CD4-positive, alpha-beta memory T cell (primary cell): ENCODE measurements at regions not wholly inside any gene's neighbourhood (a gene's known extent, or its start where the extent isn't known, plus 50 kb on each side); places are given as distances from the start of the nearest gene placed in this dataset.
A peak's percentile ranks its signal among the peaks of the same experiment; 100 is the strongest.
"Not testable (repeated sequence)": the region's sequence is repeated elsewhere in the genome, so short reads cannot be mapped to it uniquely, and the experiment has no call there.

Source experiments
- CTCF ChIA-PET: fragments of 350-600 bp; sonication (Branson Sonifier 250); formaldehyde crosslinking; loops from one replicate; lab custom pipeline; 2021; ENCODE audit warnings: inconsistent platforms; ENCODE audit not compliant: partially characterized antibody; lab: Charles Lee
- POLR2A ChIA-PET: fragments of 350-600 bp; sonication (Branson Sonifier 250); formaldehyde crosslinking; loops from one replicate; lab custom pipeline; 2021; ENCODE audit not compliant: partially characterized antibody; lab: Charles Lee
- DNase-seq, 5 donors: peaks; one replicate each; pipeline versions ENCODE4 v3.0.0 to v3.0.0-alpha.2; 2020 to 2022; ENCODE audit warnings: mixed read lengths in 1 of 5
- H3K27ac ChIP-seq: one replicate; pipeline ENCODE4 v1.7.0; 2013; ENCODE audit warnings: low read depth, low read length
- H3K27me3 ChIP-seq: 2 replicates; pipeline ENCODE4 v1.7.0; 2013; ENCODE audit warnings: mild to moderate bottlenecking, low read length, moderate library complexity; ENCODE audit not compliant: insufficient read depth
- H3K36me3 ChIP-seq: 2 replicates; pipeline ENCODE4 v1.7.0; 2013; ENCODE audit warnings: mild to moderate bottlenecking, low read length, moderate library complexity; ENCODE audit not compliant: insufficient read depth
- H3K4me1 ChIP-seq: 2 replicates; pipeline ENCODE4 v1.7.0; 2013; ENCODE audit warnings: mild to moderate bottlenecking, low read length, moderate library complexity; ENCODE audit not compliant: insufficient read depth
- H3K4me3 ChIP-seq, 2 donors: one replicate each; pipeline ENCODE4 v1.7.0; 2013; ENCODE audit warnings: low read length in 2 of 2, mild to moderate bottlenecking in 1 of 2
- H3K9me3 ChIP-seq, 2 donors: one replicate each; pipeline ENCODE4 v1.7.0; 2013; ENCODE audit warnings: low read length in 2 of 2, control low read depth in 1 of 2; ENCODE audit not compliant: control insufficient read depth in 1 of 2
- H3K27ac Mint-ChIP-seq, 7 donors: one replicate each; pipeline ENCODE4 v1.8.0; 2020 to 2021; ENCODE audit warnings: mixed read lengths in 7 of 7, mild to moderate bottlenecking in 6 of 7, inconsistent platforms in 3 of 7, moderate library complexity in 3 of 7
- H3K27me3 Mint-ChIP-seq, 2 donors: one replicate each; pipeline ENCODE4 v1.8.0; 2020 to 2021; ENCODE audit warnings: mixed read lengths in 2 of 2
- H3K36me3 Mint-ChIP-seq, 2 donors: one replicate each; pipeline ENCODE4 v1.8.0; 2020 to 2021; ENCODE audit warnings: mixed read lengths in 2 of 2, inconsistent platforms in 1 of 2, mild to moderate bottlenecking in 1 of 2
- H3K4me1 Mint-ChIP-seq, 4 donors: one replicate each; pipeline ENCODE4 v1.8.0; 2020 to 2021; ENCODE audit warnings: mixed read lengths in 4 of 4, mild to moderate bottlenecking in 1 of 4
- H3K4me3 Mint-ChIP-seq, 8 donors: one replicate each; pipeline ENCODE4 v1.8.0; 2020 to 2021; ENCODE audit warnings: mixed read lengths in 8 of 8, mild to moderate bottlenecking in 7 of 8, moderate library complexity in 6 of 8, inconsistent platforms in 3 of 8
- H3K9me3 Mint-ChIP-seq, 8 donors: one replicate each; pipeline ENCODE4 v1.8.0; 2020 to 2021; ENCODE audit warnings: mixed read lengths in 8 of 8, mild to moderate bottlenecking in 5 of 8, inconsistent platforms in 3 of 8, moderate library complexity in 1 of 8
- intact Hi-C: fragments of 100-400 bp; cut with micrococcal nuclease; formaldehyde crosslinking; loops from one replicate; pipeline ENCODE4 v1.15.1; 2023

GRCh38 chrX:46198858-46199257 is 346.4 kb downstream of the ZNF674 start:
- no peaks in the 10 kb centered on the region for H3K27me3 ChIP-seq
- H3K9me3 ChIP-seq, result no peaks in the 10 kb centered on the region
- Mint-ChIP-seq H3K36me3 (no peaks in the 10 kb centered on the region), H3K9me3 (peaks cover 0 to 9% (median 7%) of the 10 kb centered on the region in 8 donors), H3K27me3 (no peaks in the 10 kb centered on the region), H3K4me1 (peaks cover 0 to 5% (median 3%) of the 10 kb centered on the region in 4 donors), H3K4me3 (no peak overlapping the region), H3K27ac (no peak overlapping the region)
- ChIA-PET POLR2A (no interaction called here), CTCF (no interaction called here)
- no peak overlapping the region for H3K4me3 ChIP-seq
- DNase-seq, result no peak
- intact Hi-C loops, result no loop called here
- no peaks in the 10 kb centered on the region for H3K4me1 ChIP-seq
- H3K27ac ChIP-seq, result no peak overlapping the region
- H3K36me3 ChIP-seq, result no peaks in the 10 kb centered on the region

DNA sequence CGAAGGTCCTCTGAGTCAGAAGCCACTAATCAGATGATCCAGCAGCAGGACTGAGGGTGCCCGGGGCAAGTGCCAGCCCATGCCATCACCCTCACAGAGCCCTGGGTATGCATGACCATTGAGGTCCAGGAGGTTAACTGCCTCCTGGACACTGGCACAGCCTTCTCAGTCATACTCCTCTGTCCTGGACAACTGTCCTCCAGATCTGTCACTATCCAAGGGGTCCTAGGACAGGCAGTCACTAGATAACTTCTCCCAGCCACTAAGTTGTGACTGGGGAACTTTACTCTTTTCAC is 358.5 kb downstream of the ZNF674 start:
- H3K36me3 Mint-ChIP-seq, intact Hi-C loops, H3K27me3 Mint-ChIP-seq, H3K4me3 Mint-ChIP-seq, H3K36me3 ChIP-seq, POLR2A ChIA-PET, DNase-seq, H3K4me3 ChIP-seq, H3K9me3 Mint-ChIP-seq, H3K4me1 Mint-ChIP-seq, H3K27me3 ChIP-seq, H3K27ac ChIP-seq, H3K27ac Mint-ChIP-seq, CTCF ChIA-PET, H3K9me3 ChIP-seq, H3K4me1 ChIP-seq: not testable (repeated sequence)

DNA sequence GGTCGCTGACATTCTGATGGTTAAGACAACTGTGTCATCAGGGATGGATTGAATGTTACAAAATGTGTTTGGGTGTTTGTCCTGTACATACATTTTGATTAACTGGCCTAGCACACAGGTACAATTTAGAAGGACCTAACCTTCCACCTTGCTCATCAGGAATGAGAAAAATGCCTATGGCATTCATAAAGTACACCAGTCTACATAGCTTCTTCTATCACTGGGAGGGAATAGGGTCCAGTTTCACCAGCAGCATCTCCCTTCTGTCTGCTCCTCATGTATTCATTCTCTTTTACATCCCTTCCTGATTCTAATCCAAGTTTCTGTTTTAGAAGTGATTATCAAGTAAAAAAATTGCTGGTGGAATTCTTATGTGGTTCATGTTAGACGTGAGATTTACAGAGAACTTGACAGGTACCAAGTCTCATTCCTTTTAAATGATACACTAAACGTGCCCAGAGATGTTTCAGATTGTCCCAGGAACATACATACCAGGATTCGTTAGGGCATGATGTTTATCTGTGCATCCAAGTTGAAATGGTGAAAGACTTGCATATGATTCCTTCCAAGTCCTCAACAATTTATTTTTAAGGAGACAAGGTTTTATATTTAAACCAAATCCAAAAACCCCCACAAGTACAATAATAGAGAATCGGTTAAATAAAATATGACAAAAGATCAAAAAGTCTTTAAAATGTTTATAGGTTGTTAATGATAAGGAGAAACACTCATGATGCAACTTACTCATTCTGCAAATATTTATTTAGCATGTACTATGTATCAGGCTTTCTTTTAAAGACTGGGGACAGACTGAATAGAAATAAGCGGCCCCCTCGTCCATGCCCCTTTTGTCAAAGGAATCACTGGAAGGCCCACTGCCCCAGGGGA is 359.1 kb downstream of the ZNF674 start:
- POLR2A ChIA-PET, result no interaction called here
- Mint-ChIP-seq H3K9me3 (peaks cover 0 to 4% (median 0%) of the 10 kb centered on the region in 8 donors), H3K36me3 (no peaks in the 10 kb centered on the region), H3K27me3 (peaks cover 0 to under 1% of the 10 kb centered on the region in 2 donors), H3K4me1 (no peaks in the 10 kb centered on the region), H3K27ac (no peak overlapping the region), H3K4me3 (no peak overlapping the region)
- no peaks in the 10 kb centered on the region for H3K9me3 ChIP-seq
- no peaks in the 10 kb centered on the region for H3K36me3 ChIP-seq
- no peak for DNase-seq
- intact Hi-C loops, result no loop called here
- CTCF ChIA-PET, result no interaction called here
- H3K27me3 ChIP-seq, result no peaks in the 10 kb centered on the region
- H3K27ac ChIP-seq, result no peak overlapping the region
- no peaks in the 10 kb centered on the region for H3K4me1 ChIP-seq
- no peak overlapping the region for H3K4me3 ChIP-seq

- Mint-ChIP-seq H3K9me3 (peaks cover 0 to 8% (median 0%) of the 10 kb centered on the region in 8 donors), H3K27ac (no peak overlapping the region), H3K36me3 (no peaks in the 10 kb centered on the region), H3K27me3 (no peaks in the 10 kb centered on the region), H3K4me3 (no peak overlapping the region), H3K4me1 (no peaks in the 10 kb centered on the region)
- Histone ChIP-seq H3K9me3 (no peaks in the 10 kb centered on the region), H3K27ac (no peak overlapping the region), H3K27me3 (no peaks in the 10 kb centered on the region), H3K36me3 (no peaks in the 10 kb centered on the region), H3K4me1 (no peaks in the 10 kb centered on the region), H3K4me3 (no peak overlapping the region)
- ChIA-PET CTCF (no interaction called here), POLR2A (no interaction called here)
- intact Hi-C loops, result no loop called here
- no peak for DNase-seq
These were observed 360.5 kb downstream of the ZNF674 start for GRCh38 chrX:46184749-46185148.

- Histone ChIP-seq H3K27ac (no peak overlapping the region), H3K4me1 (no peaks in the 10 kb centered on the region), H3K27me3 (no peaks in the 10 kb centered on the region), H3K36me3 (no peaks in the 10 kb centered on the region), H3K9me3 (no peaks in the 10 kb centered on the region), H3K4me3 (no peak overlapping the region)
- H3K27ac Mint-ChIP-seq, result no peak overlapping the region
- ChIA-PET POLR2A (no interaction called here), CTCF (no interaction called here)
- H3K9me3 Mint-ChIP-seq, result peaks cover 0 to 10% (median 0%) of the 10 kb centered on the region in 8 donors
- no peaks in the 10 kb centered on the region for H3K4me1 Mint-ChIP-seq
- no peak overlapping the region for H3K4me3 Mint-ChIP-seq
- H3K36me3 Mint-ChIP-seq, result no peaks in the 10 kb centered on the region
- peak in 1 of 5 donors; percentile 32 for DNase-seq
- intact Hi-C loops, result no loop called here
- no peaks in the 10 kb centered on the region for H3K27me3 Mint-ChIP-seq
These were observed 364.9 kb downstream of the ZNF674 start for GRCh38 chrX:46180258-46180687.

DNA sequence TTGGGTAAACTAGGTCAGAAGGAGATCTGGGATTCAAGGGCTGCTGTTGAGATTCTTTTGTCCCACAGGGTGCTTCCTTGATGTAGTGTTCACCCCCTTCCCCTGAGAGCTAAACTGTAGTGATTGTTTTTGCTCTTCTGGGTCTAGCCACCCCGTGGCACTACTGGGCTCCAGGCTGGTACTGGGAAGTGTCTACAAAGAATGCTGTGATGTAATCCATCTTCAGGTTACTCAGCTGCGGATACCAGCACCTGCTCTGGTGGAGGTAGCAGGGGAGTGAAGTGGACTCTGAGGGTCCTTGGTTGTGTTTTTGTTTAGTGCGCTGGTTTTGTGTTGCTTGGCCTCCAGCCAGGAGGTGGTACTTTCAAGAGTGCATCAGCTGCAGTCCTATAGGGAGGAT is 365.5 kb downstream of the ZNF674 start:
- POLR2A ChIA-PET, result no interaction called here
- H3K4me3 ChIP-seq, result no peak overlapping the region
- H3K36me3 ChIP-seq, result no peaks in the 10 kb centered on the region
- H3K4me3 Mint-ChIP-seq, result no peak overlapping the region
- H3K9me3 ChIP-seq, result no peaks in the 10 kb centered on the region
- intact Hi-C loops, result no loop called here
- no peak for DNase-seq
- H3K4me1 Mint-ChIP-seq, result no peaks in the 10 kb centered on the region
- no peaks in the 10 kb centered on the region for H3K27me3 Mint-ChIP-seq
- no peaks in the 10 kb centered on the region for H3K4me1 ChIP-seq
- no peaks in the 10 kb centered on the region for H3K27me3 ChIP-seq
- H3K27ac ChIP-seq, result no peak overlapping the region
- H3K36me3 Mint-ChIP-seq, result no peaks in the 10 kb centered on the region
- H3K9me3 Mint-ChIP-seq, result peaks cover 0 to 10% (median 0%) of the 10 kb centered on the region in 8 donors
- CTCF ChIA-PET, result no interaction called here
- H3K27ac Mint-ChIP-seq, result no peak overlapping the region

DNA sequence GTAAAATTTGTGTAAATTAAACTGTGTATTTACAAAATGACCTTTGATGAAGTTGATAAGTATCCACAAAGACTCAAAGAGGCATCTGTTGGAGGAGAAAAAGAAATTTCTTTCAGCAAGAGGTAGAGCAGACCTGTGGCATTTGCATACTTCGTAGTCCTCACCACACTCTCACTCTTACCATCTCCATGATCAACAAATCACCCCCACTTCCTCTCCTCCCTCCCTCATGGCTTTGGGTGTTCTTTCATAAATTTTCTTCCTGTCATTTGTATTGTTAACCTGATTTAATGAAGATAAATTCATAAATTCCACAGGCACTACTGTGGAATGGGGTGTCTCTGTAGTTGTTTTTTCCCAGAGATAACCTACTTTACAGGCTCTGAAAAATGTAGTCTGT is 366.5 kb downstream of the ZNF674 start:
- Mint-ChIP-seq H3K9me3 (peaks cover 0 to 10% (median 0%) of the 10 kb centered on the region in 8 donors), H3K27ac (no peak overlapping the region), H3K36me3 (no peaks in the 10 kb centered on the region), H3K4me3 (no peak overlapping the region), H3K27me3 (no peaks in the 10 kb centered on the region), H3K4me1 (no peaks in the 10 kb centered on the region)
- H3K27me3 ChIP-seq, result no peaks in the 10 kb centered on the region
- no peaks in the 10 kb centered on the region for H3K9me3 ChIP-seq
- ChIA-PET CTCF (no interaction called here), POLR2A (no interaction called here)
- H3K36me3 ChIP-seq, result no peaks in the 10 kb centered on the region
- no peak for DNase-seq
- no peak overlapping the region for H3K27ac ChIP-seq
- intact Hi-C loops, result no loop called here
- H3K4me1 ChIP-seq, result no peaks in the 10 kb centered on the region
- no peak overlapping the region for H3K4me3 ChIP-seq
